ENCODE measurements at regions not wholly inside any gene's neighbourhood (a gene's known extent, or its start where the extent isn't known, plus 50 kb on each side); places are given as distances from the start of the nearest gene placed in this dataset.

GRCh38 chr6:114465511-114465910 is 122.7 kb upstream of the HS3ST5 start:
- ATAC-seq: no peak
- intact Hi-C loops (cut with micrococcal nuclease): no loop called here

DNA sequence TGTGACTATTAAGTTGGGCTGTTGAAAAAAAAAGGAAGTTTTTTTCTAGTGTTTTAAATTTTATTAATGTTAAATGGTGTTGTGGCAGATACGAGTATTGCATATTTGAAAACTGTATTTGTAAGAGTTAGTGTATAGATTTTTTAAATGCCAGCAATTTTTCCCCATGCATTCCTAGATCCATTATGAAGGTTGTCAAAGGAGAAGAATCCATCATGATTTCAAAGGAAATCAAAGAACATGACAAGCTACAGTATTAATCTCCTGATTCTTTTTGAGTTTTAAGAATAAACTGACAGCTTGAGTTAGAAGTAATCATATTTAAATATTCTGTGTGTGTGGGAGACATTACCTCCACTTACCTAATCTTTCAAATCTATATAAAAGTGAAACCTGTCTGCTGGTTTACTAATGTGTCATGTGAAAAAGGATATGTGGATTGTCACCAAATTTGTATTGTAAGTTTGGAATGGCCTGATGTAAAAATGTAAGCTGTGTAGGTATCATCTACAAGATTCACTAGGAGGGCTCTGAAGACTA is 111.0 kb upstream of the HS3ST5 start:
- intact Hi-C loops (cut with micrococcal nuclease): no loop called here
- ATAC-seq (no peak), DNase-seq (no peak)

More at GRCh38 chr6:114465511-114465910, 122.7 kb upstream of the HS3ST5 start:
- no peak for DNase-seq

DNA sequence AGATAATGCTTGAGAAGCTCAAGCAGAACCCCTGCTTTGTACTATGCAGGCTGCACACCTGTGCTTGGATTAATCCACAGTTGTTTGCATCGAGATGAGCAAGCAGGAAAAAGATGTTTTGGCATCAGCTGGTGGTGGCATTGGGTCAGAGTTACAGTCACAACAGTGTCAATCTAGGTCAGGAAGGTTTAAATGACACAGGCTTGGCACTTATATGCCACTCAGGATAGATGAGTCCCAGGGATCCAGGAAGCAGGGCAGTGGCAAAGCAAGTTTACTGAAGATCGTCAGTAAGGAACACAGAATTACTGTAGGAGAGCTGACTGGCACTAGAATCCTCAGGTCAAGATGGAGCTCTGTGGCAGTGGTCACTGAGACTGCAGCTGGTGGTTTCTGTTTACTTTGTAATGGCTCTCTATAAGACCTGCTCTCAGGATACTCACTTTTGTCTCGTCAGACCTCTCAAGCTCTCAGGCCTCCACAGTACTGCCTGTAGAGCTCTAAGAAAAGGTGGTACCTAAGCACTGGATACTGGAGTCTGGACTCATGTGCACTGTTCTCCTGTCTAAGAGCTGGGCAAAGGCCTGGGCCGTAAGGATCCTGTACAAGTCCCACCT is 110.1 kb upstream of the HS3ST5 start:
- ATAC-seq (no peak), DNase-seq (no peak)
- intact Hi-C loops (cut with micrococcal nuclease): no loop called here

- DNase-seq (no peak), ATAC-seq (no peak)
- intact Hi-C loops (cut with micrococcal nuclease): no loop called here
These were observed 107.8 kb upstream of the HS3ST5 start for GRCh38 chr6:114450631-114451030.

DNA sequence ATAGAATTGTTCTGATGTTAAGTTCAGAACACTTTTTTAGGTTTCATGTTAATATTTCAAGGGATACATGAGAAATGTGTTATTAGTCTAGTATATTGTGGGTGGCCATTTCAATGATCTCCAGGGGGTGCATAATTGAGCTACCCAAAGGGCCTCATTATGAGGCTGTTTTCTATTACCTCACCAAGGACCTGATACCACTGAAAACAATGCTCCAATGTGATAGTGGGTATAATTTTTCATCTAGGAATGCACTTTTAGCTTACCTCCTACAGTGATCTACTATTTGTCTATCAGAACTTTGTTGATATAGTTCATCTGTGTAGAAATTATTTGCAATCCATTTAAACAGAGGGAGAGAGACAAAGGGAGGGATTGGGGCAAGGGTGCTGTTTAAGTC is 106.8 kb upstream of the HS3ST5 start:
- intact Hi-C loops (cut with micrococcal nuclease): no loop called here
- DNase-seq (no peak), ATAC-seq (no peak)

- intact Hi-C loops (cut with micrococcal nuclease): no loop called here
- DNase-seq (no peak), ATAC-seq (no peak)
These were observed 103.5 kb upstream of the HS3ST5 start for GRCh38 chr6:114446342-114446741.

DNA sequence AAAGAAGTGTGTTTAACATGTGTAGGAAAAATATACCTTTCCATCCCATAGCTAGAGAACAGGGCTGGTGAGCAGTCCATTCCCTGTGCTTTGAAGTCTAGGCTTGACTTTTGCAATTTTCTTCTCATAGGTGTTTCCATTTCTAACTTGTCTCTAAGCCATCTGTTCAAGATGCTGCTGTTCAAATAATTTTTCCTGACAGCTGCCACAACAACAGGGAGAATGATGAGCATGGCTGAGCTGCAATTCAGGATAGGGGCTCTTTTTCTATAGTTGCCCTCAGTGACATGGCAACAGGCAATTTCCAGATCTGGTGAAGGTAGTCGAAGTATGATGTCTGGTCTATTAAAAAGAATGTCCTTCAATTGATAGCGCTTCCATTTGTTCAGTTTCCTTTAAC is 103.0 kb upstream of the HS3ST5 start:
- ATAC-seq (no peak), DNase-seq (no peak)
- intact Hi-C loops (cut with micrococcal nuclease): no loop called here

GRCh38 chr6:114439411-114439810 is 96.6 kb upstream of the HS3ST5 start:
- no peak for DNase-seq
- no peak for ATAC-seq
- intact Hi-C loops (cut with micrococcal nuclease): no loop called here

DNA sequence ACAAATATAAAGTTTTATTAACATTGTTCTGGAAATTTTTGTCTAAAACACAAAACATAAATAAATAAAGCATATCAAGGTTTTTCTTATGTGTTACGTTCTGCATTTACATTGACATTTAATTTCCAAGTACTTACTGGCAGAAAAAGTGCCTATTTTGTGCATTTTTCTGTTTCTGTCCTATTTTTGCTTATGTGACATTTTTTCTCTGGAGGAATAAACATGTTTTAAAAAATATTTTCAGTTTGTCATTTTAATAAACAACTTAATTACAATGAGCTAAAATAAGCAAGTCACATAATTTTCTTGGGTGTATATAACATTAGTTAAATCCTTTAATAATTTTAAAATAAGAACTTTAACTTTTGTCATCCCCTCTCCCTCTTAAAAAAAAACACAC is 94.4 kb upstream of the HS3ST5 start:
- ATAC-seq (no peak), DNase-seq (no peak)
- intact Hi-C loops (cut with micrococcal nuclease): no loop called here

GRCh38 chr6:114436691-114437090 is 93.9 kb upstream of the HS3ST5 start:
- ATAC-seq (no peak), DNase-seq (no peak)
- intact Hi-C loops (cut with micrococcal nuclease): no loop called here

DNA sequence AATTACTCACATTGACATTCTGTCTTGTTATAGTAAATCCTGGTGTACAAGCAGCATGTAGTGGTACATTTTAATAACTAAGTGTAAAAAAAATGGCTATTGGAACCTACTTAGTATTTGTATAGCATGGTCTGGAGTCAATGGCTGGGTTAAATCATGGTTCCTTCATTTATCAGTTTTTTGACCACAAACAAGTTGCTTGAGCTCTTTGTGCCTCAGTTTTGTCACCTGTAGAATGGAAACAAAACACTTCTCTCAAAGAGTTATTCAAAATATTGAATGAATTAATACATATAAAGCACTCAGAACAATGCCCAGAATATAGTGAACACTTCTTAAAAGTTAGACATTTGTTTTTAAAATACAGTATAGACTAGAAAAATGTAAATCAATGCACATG is 93.2 kb upstream of the HS3ST5 start:
- intact Hi-C loops (cut with micrococcal nuclease): no loop called here
- ATAC-seq (no peak), DNase-seq (no peak)

DNA sequence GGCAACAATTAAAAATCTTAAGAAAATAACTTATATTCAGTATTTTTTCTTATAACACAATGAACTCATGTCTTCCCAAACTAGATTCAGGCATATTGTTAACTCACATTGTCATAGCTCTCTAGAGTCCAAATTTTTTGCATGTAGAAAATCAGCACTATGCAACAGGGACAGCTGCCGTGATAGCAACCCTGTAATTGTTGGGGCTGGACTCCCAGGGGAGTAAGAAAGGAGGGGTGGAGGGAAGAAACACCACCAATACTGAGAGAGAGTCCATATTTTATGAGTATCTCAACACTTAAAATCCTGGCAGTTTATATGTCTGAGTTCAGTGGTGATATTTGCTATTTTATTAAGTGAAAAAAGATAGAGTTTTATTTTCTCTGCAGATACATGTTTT is 89.6 kb upstream of the HS3ST5 start:
- ATAC-seq: no peak
- no peak for DNase-seq
- intact Hi-C loops (cut with micrococcal nuclease): no loop called here

- ATAC-seq: no peak
- intact Hi-C loops (cut with micrococcal nuclease): no loop called here
- DNase-seq: no peak
These were observed 88.8 kb upstream of the HS3ST5 start for GRCh38 chr6:114431641-114432040.

GRCh38 chr6:114430534-114431124 is 87.8 kb upstream of the HS3ST5 start:
- intact Hi-C loops (cut with micrococcal nuclease): no loop called here
- DNase-seq (no peak), ATAC-seq (no peak)

- intact Hi-C loops (cut with micrococcal nuclease): no loop called here
- DNase-seq (no peak), ATAC-seq (no peak)
These were observed 85.5 kb upstream of the HS3ST5 start for GRCh38 chr6:114428341-114428740.

GRCh38 chr6:114421199-114421598 is 78.4 kb upstream of the HS3ST5 start:
- intact Hi-C loops (cut with micrococcal nuclease): no loop called here
- DNase-seq (no peak), ATAC-seq (no peak)

- intact Hi-C loops (cut with micrococcal nuclease): no loop called here
- DNase-seq (no peak), ATAC-seq (no peak)
These were observed 76.4 kb upstream of the HS3ST5 start for GRCh38 chr6:114419175-114419574.

DNA sequence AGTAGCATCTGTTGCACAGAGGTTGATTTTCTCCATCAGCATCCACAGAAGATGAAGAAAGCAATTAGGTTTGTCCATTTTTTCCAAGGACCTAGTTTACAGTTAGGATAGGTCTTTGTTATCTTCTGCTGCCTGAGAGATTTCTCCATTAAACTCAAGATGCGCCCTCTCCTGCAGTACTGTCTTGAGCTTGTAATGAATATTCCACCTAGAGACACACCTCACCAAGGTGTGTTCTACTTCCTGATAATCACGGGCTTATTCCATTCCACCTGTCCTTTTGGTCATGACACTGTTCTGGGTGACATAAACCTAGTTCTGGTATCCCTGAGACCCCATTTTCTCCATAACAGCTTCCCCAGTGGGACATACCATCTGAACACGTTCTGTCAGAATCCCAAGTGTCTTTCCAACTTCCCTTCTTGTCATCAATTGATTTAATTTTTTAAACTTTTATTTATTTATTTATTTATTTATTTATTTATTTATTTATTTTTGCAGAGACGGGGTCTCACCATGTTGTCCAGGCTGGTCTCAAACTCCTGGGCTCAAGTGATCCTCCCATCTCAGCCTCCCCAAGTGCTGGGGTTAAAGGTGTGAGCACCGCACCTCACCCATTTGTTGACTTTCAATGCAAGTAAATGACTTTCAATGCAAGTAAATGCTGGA is 75.6 kb upstream of the HS3ST5 start:
- ATAC-seq (no peak), DNase-seq (no peak)
- intact Hi-C loops (cut with micrococcal nuclease): no loop called here

- ATAC-seq: no peak
- DNase-seq: no peak
These were observed 64.7 kb upstream of the HS3ST5 start for GRCh38 chr6:114407426-114408035.

GRCh38 chr6:114404339-114404955 is 61.6 kb upstream of the HS3ST5 start:
- intact Hi-C loops (cut with micrococcal nuclease): no loop called here
- DNase-seq (no peak), ATAC-seq (no peak)

More at GRCh38 chr6:114407426-114408035, 64.7 kb upstream of the HS3ST5 start:
- intact Hi-C loops (cut with micrococcal nuclease): no loop called here
